ENCODE measurements at regions not wholly inside any gene's neighbourhood (a gene's known extent, or its start where the extent isn't known, plus 50 kb on each side); places are given as distances from the start of the nearest gene placed in this dataset.

- TF ChIP-seq TCF12 (IDR thresholded peaks at IDR 0.05; ENCODE audit: low read depth) (no peak), CEBPB (IDR thresholded peaks at IDR 0.05) (no peak), EP300 (IDR thresholded peaks at IDR 0.05; ENCODE audit: borderline replicate concordance) (no peak), CREB1 (IDR thresholded peaks at IDR 0.05; ENCODE audit: low read depth) (no peak), YY1 (IDR thresholded peaks at IDR 0.05; ENCODE audit: low read depth) (no peak)
Measured at GRCh38 chr13:105599477-105600037, 935.9 kb downstream of the EFNB2 start.
